Skeletal muscle tissue (tissue), 3 donors: ENCODE measurements at regions not wholly inside any gene's neighbourhood (a gene's known extent, or its start where the extent isn't known, plus 50 kb on each side); places are given as distances from the start of the nearest gene placed in this dataset.

Experiments
- H3K27ac ChIP-seq: one replicate; pipeline ENCODE4 v1.7.0; 2013; ENCODE audit warnings: mild to moderate bottlenecking, low read depth, low read length, inconsistent platforms
- H3K27me3 ChIP-seq, 3 donors: one replicate each; pipeline ENCODE4 v1.7.0; 2013; ENCODE audit warnings: low read length in 3 of 3; ENCODE audit not compliant: control insufficient read depth in 3 of 3, insufficient read depth in 3 of 3
- H3K36me3 ChIP-seq, 3 donors: one replicate each; pipeline ENCODE4 v1.7.0; 2013; ENCODE audit warnings: low read length in 3 of 3; ENCODE audit not compliant: control insufficient read depth in 3 of 3, insufficient read depth in 3 of 3
- H3K4me1 ChIP-seq, 3 donors: one replicate each; pipeline ENCODE4 v1.7.0; 2013; ENCODE audit warnings: low read length in 3 of 3, mild to moderate bottlenecking in 3 of 3; ENCODE audit not compliant: control insufficient read depth in 3 of 3, insufficient read depth in 3 of 3
- H3K4me3 ChIP-seq, 3 donors: one replicate each; pipeline ENCODE4 v1.7.0; 2013; ENCODE audit warnings: low read length in 3 of 3
- H3K9ac ChIP-seq, 3 donors: one replicate each; pipeline ENCODE4 v1.7.0; 2013; ENCODE audit warnings: low read length in 3 of 3, mild to moderate bottlenecking in 3 of 3, moderate library complexity in 2 of 3, low read depth in 1 of 3
- H3K9me3 ChIP-seq, 3 donors: one replicate each; pipeline ENCODE4 v1.7.0; 2013; ENCODE audit warnings: low read length in 3 of 3; ENCODE audit not compliant: control insufficient read depth in 3 of 3
- donor health status: Osteomylitis.

DNA sequence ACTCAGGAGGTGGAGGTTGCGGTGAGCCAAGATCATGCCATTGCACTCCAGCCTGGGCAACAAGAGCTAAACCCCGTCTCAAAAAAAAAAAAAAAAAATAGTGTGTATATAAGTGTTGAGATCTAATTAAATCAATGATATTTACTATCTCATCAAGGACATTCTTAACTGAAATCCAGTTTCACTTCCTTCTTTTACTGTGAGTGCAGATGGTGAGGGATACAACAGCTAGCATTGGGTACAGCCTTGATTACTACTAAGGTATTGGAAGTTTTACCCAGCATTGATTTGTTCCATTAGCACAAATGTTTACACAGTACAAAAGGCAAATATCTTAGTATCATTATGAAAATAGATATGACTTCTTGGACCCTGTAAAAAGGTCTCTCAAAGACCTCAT, 546.6 kb downstream of the KCTD12 start:
- no peak overlapping the region for H3K27ac ChIP-seq

DNA sequence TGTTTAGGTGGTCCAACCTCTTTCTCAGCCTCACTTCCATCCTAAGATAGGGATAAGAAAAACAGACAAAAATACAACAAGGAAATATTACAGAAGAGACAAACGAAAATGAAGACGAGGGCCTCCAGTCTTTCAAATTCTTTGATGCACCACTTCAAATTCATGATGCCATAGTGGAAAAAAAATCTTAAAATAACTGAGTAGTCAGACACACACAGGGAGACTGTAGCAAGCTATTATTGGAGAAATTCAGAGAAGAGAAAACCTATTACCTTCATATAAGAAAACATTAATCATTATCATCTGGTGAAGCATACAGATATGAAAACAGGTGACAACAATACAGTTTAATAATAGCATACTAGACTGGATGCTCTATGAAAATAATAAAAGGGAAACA, 548.2 kb downstream of the KCTD12 start:
- H3K9me3 ChIP-seq, result no peaks in the 10 kb centered on the region
- no peak overlapping the region for H3K27ac ChIP-seq
- H3K9ac ChIP-seq, result no peak overlapping the region
- H3K4me1 ChIP-seq, result no peaks in the 10 kb centered on the region
- no peaks in the 10 kb centered on the region for H3K27me3 ChIP-seq
- no peak overlapping the region for H3K4me3 ChIP-seq
- no peaks in the 10 kb centered on the region for H3K36me3 ChIP-seq

More for the DNA sequence above, 546.6 kb downstream of the KCTD12 start:
- no peaks in the 10 kb centered on the region for H3K9me3 ChIP-seq
- no peaks in the 10 kb centered on the region for H3K36me3 ChIP-seq
- no peak overlapping the region for H3K9ac ChIP-seq
- H3K4me3 ChIP-seq, result no peak overlapping the region
- H3K27me3 ChIP-seq, result no peaks in the 10 kb centered on the region
- H3K4me1 ChIP-seq, result no peaks in the 10 kb centered on the region

DNA sequence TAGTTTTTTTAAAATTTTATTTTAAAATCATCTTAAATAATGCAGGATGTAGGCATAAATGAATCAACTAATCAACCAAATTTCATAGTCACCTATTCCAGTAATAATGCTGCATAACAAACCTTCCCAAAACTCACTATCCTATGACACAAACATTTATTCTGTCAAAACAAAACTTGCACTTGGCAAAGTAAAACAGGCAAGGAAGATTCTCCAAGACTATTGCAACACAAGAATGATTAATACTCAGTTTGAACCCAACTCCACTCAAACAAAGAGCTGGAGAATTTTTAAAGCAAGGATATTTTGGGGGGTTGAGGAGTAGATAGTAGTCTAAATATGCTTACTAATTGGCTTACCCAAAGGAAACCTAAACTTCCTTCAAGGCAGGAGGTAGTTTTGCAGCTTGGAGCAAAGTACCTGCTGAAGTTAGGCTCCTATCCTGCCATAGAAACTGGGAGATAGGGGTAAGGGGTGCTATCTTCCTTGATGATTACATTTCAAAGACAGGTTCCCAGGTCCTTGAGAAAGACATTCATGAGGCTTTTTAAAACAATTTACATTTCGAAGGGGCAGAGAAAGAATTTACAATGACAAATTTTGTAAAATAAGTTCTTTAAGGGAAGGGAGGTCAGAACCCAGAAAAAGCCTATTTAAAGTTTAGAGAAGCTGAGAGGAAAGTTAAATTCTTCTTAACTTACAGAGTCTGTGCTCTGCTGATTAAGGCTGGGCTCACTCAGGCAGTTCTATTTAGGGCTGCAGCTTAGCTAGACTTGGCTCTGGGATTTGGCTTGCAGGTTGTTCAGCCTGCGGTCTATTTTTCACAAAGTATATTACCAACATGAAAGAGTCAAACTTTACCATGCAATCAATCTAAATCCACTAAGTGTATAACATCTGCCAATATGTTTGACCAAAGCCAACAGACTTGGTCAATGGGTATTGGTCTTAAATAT, 549.0 kb downstream of the KCTD12 start:
- Histone ChIP-seq H3K4me1 (no peaks in the 10 kb centered on the region), H3K36me3 (no peaks in the 10 kb centered on the region), H3K9ac (no peak overlapping the region), H3K27me3 (no peaks in the 10 kb centered on the region), H3K9me3 (no peaks in the 10 kb centered on the region), H3K27ac (no peak overlapping the region), H3K4me3 (no peak overlapping the region)

DNA sequence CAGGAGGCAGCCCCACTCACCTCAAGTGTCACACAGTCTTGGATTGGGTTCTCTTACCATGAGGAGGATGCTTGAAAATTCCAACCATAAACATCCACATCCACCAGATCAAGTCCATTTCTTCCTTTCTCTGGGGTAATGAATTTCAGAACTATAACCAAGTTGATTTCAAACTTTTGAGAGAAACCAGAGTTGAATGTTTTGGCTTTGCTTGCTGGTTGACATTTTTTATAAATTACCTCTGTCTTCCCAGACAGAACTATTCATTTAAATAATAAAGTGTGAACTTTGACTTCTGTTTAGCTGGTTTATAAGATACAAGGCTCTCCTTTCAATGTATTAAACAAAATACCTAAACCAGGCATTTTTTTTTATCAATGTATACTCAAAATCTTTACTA, 550.7 kb downstream of the KCTD12 start:
- Histone ChIP-seq H3K4me1 (no peaks in the 10 kb centered on the region), H3K27me3 (no peaks in the 10 kb centered on the region)

DNA sequence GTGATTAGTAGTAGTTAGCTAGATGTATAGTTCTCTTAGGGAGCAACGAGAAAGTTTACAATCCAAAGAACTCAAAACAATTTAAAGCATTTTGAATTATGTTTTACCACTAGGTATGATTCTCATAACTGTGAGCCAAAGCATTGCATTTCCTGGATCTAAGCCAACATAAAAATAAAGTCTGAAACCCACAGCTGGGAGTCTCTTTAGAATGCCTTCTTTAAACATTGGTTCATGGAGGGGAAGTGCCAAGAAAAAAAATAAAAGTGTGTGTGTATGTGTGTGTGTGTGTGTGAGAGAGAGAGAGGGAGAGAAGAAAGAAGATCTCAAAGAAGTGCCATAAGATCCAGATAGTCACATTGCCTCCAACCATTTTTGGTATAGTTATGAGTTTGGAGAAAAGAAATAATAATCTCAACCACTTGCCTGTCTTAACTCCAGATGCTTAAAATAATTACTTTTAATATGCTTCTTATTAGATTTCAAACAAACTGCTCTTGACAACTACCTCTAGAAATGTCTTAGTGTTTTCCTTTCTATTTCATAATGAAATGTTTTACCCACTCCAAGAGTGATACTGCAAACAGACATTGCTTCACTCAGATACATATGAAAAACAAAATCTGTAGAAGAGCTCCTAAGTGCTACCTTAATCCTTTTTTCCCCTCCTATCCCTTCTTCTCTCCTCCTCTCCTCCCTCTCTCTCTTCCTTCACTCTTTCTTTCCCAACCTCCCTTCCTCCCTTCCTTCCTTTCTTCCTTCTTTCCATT, 554.1 kb downstream of the KCTD12 start:
- no peaks in the 10 kb centered on the region for H3K27me3 ChIP-seq
- no peak overlapping the region for H3K27ac ChIP-seq

More for the DNA sequence above, 550.7 kb downstream of the KCTD12 start:
- no peak overlapping the region for H3K4me3 ChIP-seq
- H3K9me3 ChIP-seq, result no peaks in the 10 kb centered on the region
- H3K9ac ChIP-seq, result no peak overlapping the region
- no peak overlapping the region for H3K27ac ChIP-seq
- no peaks in the 10 kb centered on the region for H3K36me3 ChIP-seq

DNA sequence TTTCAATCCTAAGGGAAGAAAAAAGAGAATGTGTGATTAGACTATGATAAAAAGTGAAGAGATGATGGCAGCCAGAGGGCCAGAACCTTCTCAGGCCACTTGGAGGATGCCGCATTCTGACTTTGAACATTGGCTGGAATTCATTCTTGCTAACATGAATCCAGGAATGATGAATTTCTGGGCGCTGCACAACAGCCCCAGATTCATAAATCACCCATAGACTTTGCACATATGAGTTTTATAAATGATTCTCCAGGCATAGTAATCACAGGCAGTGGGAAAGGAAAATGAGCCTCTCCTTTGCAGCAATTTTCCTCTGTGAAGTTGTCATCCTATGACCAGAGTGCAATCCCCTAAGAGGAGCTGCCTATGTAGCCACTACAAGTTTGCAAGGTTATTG, 555.4 kb downstream of the KCTD12 start:
- H3K9ac ChIP-seq, result no peak overlapping the region
- H3K27me3 ChIP-seq, result no peaks in the 10 kb centered on the region
- no peaks in the 10 kb centered on the region for H3K4me1 ChIP-seq
- no peaks in the 10 kb centered on the region for H3K36me3 ChIP-seq
- no peak overlapping the region for H3K4me3 ChIP-seq
- no peak overlapping the region for H3K27ac ChIP-seq
- H3K9me3 ChIP-seq, result no peaks in the 10 kb centered on the region

More for the DNA sequence above, 554.1 kb downstream of the KCTD12 start:
- H3K36me3 ChIP-seq, result no peaks in the 10 kb centered on the region
- no peak overlapping the region for H3K4me3 ChIP-seq
- H3K4me1 ChIP-seq, result no peaks in the 10 kb centered on the region
- no peak overlapping the region for H3K9ac ChIP-seq
- H3K9me3 ChIP-seq, result no peaks in the 10 kb centered on the region

DNA sequence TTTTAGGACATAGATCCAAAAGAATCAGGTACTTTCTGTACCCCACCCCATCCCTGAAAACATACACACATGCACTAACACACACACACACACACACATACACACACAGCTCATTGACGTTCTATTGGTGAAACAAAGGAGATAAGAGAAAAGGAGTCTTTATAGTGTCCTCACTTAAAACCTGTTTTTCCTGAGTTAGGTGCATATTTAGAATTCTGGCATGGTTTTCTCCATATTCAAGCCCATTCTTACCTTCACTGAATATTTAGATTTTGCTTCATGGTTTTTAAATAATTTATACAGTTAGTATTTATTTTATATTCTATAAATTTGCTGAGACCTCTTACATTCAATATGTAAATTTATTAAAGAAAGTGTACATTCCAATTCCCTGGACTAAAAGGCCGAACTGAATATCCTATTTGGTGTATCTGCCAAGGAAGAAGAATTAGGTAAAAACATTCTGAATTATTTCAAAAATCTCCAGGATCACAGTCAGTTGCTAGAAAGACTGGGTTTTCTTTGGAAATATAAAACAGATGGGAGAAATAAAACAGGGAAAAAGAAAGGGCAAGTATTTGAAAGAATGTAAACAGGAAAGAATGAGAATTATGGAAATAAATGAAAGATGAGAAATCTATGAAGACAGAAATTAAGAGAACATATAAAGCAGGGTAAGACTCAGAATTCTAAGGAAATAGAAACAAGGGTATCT, 556.2 kb downstream of the KCTD12 start:
- no peaks in the 10 kb centered on the region for H3K9me3 ChIP-seq
- H3K9ac ChIP-seq, result no peak overlapping the region
- no peaks in the 10 kb centered on the region for H3K4me1 ChIP-seq
- no peak overlapping the region for H3K4me3 ChIP-seq
- H3K36me3 ChIP-seq, result no peaks in the 10 kb centered on the region
- H3K27me3 ChIP-seq, result no peaks in the 10 kb centered on the region
- H3K27ac ChIP-seq, result no peak overlapping the region

DNA sequence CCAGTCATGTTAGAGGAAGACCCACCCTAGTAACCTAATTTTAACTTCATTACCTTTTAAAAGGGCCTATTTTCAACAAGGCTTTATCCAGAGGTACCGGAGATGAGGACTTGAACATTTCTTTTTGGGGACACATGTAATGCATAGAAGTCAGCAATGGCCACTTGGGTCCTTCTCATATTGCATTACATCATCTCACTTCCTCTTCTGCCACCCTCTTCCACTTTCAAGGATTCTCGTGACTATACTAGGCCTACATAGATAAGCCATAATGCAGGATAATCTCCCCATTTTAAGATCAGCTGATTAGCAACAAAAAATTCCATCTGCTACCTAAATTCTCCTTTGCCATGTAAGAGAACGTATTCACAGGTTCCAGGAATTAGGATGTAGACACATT, 557.2 kb downstream of the KCTD12 start:
- H3K4me1 ChIP-seq, result no peaks in the 10 kb centered on the region
- H3K9ac ChIP-seq, result no peak overlapping the region
- H3K27me3 ChIP-seq, result no peaks in the 10 kb centered on the region
- H3K36me3 ChIP-seq, result no peaks in the 10 kb centered on the region
- no peak overlapping the region for H3K27ac ChIP-seq
- H3K4me3 ChIP-seq, result no peak overlapping the region
- H3K9me3 ChIP-seq, result no peaks in the 10 kb centered on the region

DNA sequence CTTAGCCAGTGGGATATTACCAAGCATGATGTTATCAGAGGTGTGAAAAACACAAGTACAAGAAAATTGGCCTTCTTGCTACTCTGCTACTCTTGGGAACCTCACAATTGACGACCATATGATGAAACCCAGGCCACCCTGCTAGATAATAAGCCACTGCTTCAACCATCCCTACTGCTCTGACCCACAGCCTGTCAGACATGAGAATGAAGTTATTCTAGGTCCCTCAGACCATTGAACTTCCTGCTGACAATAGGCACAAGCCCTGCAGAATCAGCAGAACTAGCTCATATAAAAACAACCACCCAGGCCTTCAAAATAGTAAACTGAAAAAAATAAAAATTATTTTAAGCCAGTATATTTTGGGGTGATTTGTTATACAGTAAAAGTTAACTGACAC, 559.9 kb downstream of the KCTD12 start:
- Histone ChIP-seq H3K4me3 (no peak overlapping the region), H3K9ac (no peak overlapping the region), H3K9me3 (no peaks in the 10 kb centered on the region), H3K27ac (no peak overlapping the region), H3K27me3 (no peaks in the 10 kb centered on the region), H3K4me1 (no peaks in the 10 kb centered on the region), H3K36me3 (no peaks in the 10 kb centered on the region)
